ENCODE measurements at regions not wholly inside any gene's neighbourhood (a gene's known extent, or its start where the extent isn't known, plus 50 kb on each side); places are given as distances from the start of the nearest gene placed in this dataset.

DNA sequence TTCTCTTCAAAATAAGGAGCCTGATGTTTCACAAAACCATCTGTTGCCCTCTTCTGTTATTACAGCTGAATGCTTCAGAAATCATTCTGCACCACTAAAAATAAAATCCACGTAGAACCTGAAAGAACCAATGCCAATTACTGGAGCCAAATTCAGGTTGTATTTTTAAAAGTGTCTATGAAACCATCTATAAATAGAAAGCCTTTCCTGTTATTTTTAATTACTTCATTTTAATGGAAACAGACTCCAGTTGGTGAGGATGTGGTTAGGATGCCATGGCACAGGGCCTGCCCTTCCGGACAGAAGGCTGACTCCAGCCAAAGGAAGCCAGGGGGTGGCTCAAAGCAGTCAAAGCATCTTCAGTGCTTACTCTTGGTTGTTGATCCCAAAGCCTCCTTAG is 119.8 kb downstream of the TENT4A start:
- DNase-seq (ENCODE audit: low spot score): no peak

DNA sequence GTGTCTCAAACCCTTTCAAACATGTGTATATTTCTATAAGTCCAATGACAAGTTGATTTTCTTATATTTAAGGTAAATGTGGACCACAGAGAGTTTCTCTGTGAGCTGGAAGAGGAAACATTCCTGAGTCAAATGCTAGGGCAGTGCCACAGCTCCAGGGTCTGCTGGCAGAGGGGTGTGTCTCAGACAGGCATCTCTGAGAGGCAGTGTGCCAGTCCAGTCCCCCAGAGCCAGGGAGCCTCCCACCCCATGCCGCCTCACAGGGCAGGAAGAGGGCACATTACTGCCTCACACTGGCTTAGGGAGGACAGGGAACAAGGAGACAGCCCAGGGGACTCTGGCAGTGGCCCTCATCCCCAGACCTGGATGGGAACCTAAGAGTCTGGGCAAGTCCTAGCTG is 120.2 kb downstream of the TENT4A start:
- no peak for DNase-seq (ENCODE audit: low spot score)

DNA sequence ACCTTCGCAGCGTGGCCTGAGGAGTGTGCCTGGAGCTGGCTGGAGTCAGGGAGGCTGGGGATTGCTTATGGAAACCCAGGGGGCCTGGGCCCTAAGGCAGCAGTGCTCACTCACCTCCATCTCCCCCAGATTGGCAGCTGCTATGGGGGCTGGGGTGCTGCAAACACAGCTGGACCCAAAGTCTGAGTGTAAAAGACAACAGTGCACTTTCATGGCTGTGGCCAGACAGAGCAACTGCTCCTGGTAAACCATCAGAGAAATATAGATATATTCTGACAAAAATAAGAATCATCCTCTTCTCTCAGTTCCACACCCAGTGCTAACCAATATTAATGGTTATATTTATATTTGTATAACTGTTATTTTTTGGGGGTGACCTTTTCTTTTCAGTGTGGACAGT is 123.9 kb downstream of the TENT4A start:
- no peak for DNase-seq (ENCODE audit: low spot score)

DNA sequence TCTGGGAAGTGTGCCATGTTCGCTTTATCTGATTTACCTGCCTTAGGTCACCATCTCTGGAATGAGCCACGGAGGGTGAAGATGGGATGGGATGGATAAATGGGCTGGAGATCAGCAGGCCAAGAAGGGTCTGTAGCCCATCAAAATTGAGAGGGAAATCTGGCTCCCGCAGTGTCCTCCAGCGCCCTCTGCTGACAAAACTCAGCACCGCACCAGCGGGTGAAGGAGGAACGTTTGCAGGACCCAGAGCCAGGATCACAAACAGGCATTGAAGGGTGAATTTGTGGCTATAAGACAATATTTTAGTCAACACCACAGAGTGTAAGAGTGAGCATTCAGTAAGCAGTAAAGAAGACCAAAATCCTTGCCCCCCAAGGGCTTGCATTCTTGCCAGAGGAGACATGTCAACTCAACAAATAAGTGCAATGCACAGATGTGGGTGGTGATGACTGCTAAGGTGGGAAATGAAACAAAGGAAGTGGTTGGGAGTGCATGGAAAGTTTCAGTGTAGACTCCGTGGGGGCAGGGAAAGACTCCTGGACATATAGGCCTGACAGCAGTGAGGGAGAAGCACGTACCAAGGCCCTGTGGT is 124.4 kb downstream of the TENT4A start:
- peak; percentile 7 for DNase-seq (ENCODE audit: low spot score)

DNA sequence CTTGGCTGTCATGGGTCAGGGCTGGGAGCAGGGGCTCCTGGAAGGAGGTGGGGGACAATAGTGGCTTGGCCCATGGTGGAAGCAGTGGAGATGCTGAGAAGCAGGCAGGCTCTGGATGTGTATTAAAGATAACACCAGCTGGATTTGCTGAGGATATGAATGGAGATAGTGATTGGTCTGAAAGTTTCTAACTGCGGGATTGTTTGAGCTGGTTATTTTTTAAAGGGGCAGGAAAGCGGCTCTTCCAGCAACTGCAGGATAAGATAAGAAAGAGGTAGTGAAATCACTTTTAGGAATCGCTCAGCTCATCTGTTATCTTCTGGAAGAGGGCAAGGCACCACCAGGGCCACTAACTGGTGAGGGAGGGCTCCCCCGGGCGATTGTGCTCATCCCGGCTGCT is 125.5 kb downstream of the TENT4A start:
- DNase-seq (ENCODE audit: low spot score): no peak

DNA sequence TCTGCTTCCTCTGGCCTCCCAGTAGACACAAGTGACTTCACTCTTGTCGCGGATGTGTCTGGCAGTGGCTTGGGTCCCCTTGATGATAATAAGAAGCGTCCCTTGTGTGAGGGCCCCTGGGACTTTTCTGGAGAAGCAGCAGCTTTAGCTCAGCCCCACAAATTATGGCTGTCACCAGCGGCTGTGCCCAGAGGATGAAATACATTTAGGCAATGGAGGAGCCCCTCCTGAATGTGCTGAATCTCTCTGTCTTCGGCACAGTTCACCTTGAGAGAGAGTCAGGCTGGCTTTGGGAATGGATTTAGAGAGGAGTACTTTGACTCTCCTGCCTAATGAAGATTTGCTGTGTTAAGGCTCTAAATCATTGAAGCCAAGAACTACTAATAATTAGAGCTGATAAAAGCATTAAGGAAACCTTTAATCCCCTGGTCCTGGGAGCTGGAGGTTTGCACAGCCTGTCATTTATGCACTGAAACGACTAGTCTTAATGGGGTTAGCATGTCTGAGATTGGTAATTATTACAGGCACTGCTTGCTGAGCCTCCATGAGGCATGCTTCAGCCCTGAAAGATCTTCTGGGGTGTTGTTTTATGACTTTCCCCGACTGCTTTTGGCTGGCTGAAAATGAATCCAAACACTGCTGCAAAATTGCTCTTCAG is 127.0 kb downstream of the TENT4A start:
- DNase-seq (ENCODE audit: low spot score): no peak

DNA sequence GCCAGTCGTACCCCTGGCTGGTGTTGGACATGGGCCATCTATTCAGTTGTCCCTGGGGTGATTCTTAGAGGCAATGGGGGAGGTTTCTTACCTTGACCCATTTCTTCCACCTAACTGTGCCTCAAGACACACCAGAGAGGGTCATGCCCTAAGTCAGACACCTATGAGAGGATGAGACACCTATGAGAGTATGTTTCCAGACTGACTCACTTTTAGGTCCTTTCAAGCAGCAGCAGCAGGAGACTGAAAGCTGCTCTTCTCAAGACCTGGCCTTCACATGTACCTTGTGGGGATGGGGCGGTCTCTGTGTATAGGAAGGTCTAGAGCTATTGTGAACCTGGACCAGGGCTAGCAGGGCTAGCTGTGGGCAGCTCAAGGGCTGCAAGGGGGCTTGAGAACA is 130.1 kb downstream of the TENT4A start:
- DNase-seq (ENCODE audit: low spot score): no peak

DNA sequence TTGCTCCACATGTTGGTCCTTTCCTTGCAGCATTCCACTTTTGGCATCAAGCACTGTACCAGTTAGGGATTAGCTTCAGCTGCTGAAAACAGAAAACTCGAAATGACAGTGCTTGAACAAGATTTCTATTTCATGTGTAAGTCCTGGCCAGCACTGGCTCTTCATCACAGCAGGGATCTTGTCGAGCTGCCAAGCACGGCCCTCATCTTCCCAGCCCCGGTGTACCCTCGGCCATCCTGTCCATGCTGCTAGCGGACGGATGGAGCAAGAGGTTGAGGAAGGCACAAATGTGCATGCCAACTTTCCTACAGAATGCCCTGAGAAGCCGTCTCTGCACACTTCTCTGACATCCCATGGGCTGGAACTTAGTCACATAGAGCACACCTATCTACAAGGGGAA is 130.6 kb downstream of the TENT4A start:
- no peak for DNase-seq (ENCODE audit: low spot score)

DNA sequence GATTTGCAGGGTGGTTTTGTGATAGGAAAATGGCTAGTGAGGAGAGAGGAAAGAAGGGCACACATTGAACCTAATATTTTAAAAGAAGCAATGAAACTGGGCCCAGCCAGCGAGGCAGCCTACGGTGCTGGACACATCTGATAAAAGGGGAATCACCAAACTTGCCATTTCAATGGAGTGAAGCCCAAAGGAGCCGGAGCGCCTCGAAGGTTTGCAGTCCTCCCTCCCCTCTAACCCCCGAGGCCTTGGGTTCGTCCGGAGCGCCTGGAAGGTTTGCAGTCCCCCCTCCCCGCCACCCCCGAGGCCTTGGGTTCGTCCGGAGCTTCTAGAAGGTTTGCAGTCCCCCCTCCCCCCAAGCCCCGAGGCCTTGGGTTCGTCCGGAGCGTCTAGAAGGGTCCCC is 132.6 kb downstream of the TENT4A start:
- DNase-seq (ENCODE audit: low spot score): no peak

DNA sequence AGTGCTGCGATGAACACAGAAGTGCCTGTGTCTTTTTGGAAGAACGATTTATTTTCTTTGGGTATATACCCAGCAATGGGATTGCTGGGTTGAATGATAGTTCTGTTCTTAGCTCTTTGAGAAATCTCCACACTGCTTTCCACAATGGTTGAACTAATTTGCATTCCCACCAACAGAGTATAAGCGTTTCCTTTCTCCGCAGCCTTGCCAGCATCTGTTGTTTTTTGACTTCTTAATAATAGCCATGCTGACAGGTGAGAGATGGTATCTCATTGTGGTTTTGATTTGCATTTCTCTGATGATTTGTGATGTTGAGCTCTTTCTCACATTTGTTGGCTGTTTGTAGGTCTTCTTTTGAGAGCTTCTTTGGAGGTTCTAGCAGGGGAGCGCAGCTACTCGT is 134.6 kb downstream of the TENT4A start:
- no peak for DNase-seq (ENCODE audit: low spot score)

DNA sequence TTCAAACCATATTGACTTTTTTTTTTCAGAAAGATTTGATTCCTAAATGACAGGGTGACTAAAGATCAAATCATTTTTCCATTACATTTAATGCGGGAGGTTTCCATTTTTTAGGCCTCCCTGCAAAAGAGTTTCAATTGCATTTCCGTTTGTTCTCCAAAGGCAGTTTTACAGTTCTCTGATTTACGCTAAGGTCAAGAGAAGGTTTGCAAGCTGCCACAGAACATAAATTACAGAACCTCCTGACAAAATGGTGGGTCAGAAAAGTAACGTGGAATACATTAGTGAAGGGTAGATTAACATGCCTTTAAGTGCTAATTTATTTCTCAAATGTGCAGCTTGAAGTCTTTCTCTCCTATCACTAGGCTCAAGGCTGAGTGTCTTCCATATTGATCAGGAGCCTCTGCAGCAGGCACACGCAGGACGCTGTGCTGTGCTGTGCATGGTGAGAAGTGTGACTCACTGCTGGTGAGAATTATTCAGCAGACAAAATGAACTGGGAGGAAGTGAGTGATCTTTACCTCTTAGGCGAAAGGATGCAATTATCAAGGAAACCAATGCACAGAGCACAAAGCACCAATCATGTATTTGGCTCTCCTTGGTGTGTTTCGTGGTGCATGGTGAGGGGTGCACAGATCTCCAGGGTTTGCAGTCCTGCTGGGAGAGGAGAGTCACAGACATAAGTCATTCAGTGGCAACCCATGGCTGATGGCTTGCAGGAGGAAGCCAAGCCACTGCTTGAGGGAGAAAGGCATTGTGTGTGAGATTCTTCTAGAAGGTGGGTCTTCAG is 136.3 kb downstream of the TENT4A start:
- no peak for DNase-seq (ENCODE audit: low spot score)

DNA sequence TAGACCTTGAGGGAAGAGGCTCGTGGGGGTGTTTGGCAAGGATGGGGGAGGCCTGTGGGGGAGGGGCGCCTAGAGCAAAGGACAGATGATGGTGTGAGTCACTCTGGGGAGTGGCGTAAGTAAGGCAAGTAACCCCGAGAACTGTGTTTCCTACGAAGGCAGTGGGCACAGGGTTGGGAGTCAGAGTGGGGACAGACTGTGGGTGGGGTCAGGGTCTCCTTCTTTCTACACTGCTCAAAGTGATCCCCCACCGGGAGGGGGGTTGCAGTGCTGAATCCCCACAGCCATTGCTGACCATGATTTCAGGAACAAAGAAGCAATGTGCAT is 136.8 kb downstream of the TENT4A start:
- no peak for DNase-seq (ENCODE audit: low spot score)

DNA sequence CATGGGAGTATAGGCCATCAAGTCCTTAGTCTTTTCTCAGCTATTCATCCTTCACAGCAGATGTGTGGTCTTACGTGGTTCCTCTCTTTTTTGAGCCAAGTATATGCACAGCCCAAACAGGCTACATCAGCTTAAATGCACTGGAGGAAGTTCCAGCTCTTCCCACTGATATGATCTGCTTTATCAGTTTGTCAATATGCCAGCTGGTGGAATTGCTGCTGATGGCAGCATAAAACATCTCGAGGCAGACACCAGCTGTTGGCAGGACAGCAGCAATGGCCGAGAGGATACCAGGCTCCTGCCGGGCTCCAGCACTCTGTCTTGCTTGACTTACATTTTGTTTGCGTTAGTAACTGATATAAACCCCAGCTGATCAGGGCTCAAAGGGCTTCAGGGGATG is 143.4 kb downstream of the TENT4A start:
- no peak for DNase-seq (ENCODE audit: low spot score)

DNA sequence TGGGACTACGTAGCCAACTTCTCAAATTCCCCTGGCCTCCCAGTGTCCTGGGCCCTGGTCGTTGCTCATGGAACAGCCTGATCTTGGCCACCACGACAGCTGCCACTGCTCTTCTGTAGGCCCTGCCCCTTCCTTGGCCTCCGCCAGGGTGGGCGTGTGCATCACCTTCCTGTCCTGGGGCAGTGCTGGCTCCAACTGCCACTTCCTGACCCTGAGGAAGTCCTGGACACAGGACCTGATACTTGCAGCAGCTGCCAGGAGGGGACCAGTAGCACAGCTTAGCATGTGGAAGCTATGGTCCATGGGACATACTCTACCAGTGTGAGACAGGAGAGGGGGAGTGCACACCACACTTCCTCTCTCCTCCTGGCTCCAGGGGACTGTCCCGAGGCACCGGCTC is 145.2 kb downstream of the TENT4A start:
- DNase-seq (ENCODE audit: low spot score): no peak

DNA sequence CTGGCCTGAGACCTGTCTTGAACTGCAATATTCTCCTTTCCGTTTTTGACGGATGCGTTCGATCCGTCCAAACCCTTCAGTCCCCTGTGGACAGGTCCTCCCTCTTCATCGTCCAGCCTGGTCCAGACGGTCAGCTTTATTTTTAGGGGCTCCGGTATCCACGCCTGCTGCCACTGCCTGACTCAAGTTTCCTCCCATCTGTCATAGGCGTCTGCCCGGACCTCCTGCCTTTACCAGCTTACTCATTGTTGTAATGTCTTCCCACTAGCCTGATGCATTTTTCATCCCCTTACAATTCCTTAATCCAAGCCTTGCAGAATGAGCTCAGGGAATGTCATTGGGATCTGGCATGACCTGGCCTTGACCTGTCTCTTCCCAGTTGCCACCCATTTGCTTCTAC is 145.8 kb downstream of the TENT4A start:
- no peak for DNase-seq (ENCODE audit: low spot score)

DNA sequence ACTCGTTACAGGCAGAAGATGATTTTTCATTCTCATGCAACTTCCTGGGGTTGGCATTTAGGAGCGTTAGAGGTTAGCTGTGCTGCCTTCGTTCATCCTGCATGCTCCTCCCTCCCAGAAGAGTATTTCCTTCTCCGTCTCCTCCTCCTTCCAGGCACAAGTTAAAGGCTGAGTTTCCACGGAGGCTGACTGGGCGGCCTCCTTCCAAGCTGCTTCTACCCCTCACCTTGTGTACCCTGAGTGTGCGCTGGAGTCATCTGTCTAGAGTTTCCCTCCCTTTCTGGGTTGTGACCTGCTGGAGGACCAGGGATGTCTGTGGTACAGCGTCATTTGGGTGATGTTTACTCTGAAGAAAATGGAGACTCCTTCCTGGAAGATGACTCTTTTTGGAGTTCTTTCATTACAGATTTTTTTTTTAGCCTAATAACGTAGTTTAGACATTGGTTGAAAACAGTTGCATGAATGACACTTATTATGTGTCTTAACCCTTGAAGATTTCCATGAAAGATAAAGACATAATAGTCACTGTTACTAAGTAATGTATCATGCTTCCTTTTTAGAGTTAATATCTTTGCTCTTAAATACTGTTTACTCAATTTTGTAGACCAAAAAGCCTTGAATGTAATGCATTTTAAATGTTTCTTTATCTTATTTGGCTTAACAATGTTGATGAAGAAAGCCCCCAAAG is 146.9 kb downstream of the TENT4A start:
- no peak for DNase-seq (ENCODE audit: low spot score)

DNA sequence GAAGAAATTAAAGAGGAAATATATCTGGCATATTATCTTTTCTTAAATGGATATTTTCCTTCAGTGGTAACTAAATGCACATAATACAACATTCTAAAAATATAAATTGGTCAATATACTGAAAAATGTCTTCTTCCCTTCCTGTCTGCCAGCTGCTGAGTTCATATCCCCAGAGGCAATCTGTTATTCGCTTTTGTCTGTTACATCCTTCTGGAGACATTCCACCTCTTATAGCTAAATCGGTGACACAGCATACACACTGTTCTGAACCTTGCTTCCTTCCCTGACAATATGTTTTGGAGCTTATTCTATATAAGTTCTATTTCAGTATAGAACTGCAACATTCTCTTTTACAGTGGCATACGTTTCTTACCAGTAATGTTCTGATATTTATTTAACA is 147.8 kb downstream of the TENT4A start:
- no peak for DNase-seq (ENCODE audit: low spot score)

DNA sequence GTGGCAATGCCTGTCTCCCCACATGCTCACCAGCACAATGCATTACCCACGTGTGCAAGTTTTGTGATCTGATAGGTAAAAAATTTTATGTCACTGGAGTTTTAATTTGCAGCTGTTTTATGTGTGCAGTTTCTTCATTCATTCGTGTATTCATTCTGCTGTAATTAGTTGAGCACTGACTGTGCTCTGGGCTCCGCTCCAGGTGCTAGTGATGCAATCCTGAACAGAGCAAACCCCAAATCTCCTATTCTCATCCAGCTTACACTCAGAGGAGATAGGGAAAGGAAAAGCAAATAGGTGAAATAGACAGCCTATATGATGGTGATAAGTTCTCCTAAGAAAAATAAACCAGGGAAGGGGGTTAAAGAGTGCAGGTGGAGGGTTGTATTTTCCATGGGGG is 148.4 kb downstream of the TENT4A start:
- DNase-seq (ENCODE audit: low spot score): no peak

DNA sequence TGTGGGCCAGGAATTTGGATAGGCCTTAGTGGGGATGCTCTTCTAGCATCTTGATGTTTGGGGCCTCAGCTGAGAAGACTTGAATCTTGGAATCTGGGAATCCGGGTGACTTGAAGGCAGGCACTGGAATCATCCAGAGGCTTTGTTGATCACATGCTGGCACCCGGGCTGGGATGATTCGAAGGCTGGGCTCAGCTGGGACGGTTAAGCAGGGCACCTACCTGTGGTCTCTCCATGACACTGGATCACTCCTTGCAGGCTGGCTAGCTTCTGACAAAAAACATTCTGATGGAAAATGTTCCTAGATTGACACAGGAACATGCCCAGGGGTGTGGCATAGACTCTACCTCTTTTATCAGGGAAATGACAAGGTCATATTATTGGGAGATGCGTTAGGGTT is 149.1 kb downstream of the TENT4A start:
- DNase-seq (ENCODE audit: low spot score): no peak

DNA sequence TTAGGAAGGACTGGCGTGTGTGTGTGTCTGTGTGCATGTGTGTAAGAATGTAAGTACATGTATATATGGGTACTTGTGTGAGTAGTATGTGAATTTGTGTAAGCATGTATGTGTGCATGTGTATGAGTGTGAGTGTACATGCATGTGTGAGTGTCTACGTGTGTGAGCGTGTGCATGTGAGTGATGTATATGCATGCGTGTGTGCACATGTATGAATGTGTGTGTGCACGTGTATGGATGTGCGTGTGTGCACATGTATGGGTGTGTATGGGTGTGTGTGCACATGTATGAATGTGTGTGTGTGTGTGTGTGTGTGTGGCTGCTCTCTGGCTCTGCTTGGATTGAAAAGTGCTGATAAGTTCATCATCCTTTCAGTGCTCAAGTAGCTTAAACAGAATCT is 154.5 kb downstream of the TENT4A start:
- no peak for DNase-seq (ENCODE audit: low spot score)

DNA sequence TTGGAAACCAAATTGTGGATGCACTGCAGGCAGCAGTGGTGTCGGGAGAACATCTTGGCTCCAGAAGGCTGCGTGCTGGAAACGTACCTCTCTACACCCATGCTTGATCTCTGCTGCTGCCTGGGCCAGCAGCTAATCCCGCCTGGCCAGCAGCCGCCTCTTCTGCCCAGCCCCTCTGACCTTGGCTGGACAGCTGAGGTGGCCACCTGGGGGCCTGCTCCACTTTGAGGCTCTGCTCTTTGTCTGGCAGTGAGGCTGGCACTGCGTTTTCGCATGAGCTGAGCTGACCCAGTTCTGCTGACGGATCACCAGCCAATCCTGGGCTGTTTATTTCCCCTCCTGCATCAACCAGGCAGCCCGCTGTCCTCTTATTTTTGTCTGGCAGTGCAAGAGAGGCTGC is 154.9 kb downstream of the TENT4A start:
- DNase-seq (ENCODE audit: low spot score): no peak

DNA sequence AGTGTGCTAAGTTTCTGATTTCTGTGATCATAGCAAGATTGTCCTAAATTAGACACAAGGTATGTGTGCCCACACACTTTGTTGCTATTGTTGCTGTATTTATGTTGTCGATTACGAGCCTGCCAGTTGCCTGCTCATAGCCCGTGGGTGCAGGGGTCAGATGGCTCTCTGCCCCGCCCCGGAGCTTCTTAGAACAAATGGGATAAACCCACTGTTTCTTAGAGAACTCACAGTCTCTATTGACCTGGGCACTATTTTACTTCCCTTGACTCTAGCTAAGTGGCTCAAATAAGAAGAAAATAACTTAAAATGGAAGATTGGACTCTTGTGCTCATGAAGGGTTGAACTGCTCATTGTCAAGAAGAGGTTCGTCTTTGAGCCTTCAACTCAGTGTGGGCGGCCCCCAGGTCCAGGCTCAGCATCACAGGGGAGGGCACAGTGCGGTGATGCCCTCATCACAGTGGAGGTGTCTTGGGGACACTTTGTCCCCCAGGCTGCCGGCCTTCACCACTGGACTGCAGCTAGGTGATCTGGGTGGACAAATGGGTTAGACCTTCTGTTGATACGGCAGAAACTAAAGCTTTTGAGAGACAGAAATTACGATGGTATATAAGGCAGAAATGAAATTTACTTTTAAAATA is 155.5 kb downstream of the TENT4A start:
- no peak for DNase-seq (ENCODE audit: low spot score)

DNA sequence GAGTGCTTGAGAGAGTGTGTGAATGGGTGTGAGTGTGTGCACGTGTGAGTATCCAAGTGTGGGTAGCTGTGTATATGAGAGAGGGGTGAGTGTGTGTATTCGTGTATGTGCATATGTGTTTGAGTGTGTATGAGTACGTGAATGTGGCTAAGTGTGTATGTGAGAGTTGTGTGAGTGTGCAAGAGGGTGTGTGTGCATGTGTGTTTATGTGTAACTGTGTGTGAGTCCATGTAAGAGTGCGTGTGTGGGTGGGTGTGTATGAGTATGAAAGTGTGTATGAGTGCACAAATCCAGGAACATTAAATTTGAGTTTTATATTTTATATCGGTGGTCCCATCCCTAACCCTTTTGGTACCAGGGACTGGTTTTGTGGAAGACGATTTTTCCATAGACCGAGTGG is 156.4 kb downstream of the TENT4A start:
- DNase-seq (ENCODE audit: low spot score): no peak
